GM18858 (cell line): ENCODE measurements at regions not wholly inside any gene's neighbourhood (a gene's known extent, or its start where the extent isn't known, plus 50 kb on each side); places are given as distances from the start of the nearest gene placed in this dataset.
"Not testable (repeated sequence)": the region's sequence is repeated elsewhere in the genome, so short reads cannot be mapped to it uniquely, and the experiment has no call there.

ENCODE experiments used
- ATAC-seq: cut with Tn5 transposase; IDR thresholded peaks from one replicate; pipeline ENCODE4 v1.9.1; 2021; ENCODE audit not compliant: unreplicated experiment

DNA sequence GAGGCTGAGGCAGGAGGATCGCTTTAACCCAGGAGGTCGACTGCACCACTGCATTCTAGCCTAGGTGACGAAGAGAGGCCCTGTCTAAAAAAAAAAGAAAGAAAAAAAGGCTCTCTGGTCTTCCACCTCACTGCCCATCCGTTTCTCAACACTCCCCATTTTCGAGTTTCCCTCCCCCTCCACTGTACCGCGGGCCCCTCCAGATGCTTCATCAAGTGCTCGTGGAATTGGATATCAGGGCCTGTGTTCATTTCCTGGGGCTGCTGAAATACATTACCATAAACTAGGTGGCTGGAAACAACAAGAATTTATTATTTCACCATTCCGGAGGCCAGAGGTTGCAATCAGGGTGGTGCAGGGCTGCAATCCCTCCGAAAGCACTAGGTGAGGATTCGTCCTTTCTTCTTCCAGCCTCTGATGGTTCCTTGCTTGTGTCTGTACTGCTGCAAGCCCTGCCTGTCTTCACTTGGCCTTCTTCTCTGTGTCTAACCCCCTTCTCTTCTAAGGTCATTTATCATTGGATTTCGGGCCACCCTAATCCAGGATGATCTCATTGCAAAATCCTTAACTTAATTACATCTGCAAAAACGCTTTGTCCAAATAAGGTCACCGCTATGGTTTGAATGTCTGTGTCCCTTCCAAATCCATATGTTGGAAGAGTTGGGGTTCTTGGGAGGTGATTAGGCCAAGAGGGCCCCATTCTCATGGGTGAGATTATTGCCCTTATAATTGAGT, 135.1 kb downstream of the CRLF3 start:
- not testable (repeated sequence) for ATAC-seq

DNA sequence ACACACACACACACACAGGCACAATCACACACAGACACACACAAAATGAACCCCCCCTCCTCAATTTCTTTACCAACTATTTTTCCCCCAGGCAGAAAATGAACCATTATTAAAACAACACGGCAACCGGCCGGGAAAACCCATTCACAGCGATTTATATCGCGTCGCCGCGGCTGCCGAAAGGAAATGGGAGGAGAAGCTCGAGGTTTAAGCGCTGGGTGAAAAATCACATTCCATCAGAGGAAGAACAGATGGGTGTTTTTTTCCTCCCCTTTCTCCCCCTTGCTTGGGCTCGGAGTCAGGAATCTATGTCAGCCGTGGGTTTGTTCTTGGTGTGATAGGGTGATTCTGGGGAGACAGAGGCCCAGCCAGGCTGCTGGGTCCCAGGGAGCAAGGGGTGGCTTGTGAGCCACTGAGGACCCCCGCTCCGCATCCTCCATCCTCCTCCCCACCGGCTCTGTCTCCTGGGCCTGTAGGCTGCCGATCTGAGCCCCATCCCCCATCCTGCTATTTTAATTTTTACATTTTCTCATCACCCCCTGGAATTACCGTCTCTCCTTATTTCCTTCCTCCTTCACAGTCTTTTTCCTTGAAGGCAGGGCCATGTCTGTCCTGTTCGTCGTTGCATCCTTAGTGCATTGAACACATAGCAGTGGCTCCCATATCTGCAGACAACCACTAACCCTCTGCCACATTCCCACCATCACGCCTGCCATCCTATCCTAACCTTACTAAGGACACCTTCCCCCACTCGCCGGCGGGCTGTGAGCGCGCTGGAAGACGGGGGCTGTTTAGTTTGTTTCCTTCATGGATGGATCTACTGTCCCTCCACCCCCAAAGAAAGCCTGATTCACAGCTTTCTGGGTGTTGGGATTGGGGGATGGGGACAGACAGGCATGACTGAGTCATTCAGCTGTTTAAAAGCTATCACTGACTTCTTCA, 137.7 kb downstream of the CRLF3 start:
- not testable (repeated sequence) for ATAC-seq

DNA sequence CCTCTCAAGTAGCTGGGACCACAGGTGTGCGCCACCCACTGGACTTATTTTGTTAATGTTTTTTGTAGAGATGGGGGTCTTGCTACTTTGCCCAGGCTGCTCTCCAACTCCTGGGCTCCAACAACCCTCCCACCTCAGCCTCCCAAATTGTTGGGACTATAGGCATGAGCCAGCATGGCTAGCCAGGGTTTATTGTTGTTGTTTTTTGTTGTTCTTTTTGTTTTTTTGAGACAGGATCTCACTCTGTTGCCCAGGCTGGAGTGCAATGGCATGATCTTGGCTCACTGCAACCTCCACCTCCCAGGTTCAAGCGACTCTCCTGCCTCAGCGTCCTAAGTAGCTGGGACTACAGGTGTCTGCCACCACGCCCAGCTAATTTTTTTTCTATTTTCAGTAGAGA, 142.2 kb downstream of the CRLF3 start:
- not testable (repeated sequence) for ATAC-seq

DNA sequence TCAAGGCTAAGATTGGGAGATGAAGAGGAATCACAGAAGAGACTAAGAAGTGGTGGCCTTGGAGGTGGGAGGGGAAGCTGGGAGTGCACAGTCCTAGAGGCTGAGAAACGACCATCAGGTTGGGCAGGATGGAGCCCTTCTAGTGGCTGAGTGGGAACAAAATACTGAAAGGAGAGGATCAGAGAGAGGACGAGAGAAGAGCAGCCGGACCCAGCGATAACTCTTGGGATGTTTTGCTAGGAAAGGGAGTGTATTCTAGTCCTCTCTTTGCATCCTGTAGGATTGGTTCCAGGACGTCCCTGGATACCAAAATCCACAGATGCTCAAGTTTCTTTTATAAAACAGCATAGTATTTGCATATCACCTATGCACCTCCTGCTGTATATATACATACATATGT, 143.8 kb downstream of the CRLF3 start:
- ATAC-seq: not testable (repeated sequence)

DNA sequence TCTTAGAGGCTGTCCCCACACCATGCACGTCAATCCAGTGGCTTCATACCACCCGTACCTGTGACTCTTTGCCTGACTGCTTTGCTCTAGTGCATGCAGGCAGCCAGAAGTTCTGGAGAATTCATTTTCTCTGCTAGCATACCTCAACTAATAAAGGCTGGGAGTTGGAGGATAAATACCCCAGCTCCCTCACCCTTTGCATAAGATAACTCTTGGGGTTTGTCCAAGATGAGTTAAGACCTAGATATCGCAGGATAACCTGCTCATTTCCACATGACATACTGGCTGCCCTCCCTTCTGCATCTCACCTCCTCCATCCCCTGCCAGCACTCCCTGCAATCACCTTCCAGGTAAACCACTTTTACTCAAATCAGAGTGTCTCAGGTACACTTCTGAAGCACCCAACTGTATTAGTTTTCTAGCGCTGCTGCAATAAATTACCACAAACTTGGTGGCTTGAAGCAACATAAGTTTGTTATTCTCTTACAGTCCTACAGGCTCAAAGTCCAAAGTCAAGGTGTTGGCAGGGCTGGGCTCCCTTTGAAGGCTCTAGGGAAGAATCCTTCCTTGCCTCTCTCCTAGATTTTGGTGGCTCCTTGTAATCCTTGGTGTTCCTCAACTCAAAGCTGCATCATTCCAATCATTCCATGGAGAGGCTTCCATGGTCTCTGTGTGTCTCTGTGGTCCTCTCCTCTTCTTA, 146.8 kb downstream of the CRLF3 start:
- no peak for ATAC-seq

DNA sequence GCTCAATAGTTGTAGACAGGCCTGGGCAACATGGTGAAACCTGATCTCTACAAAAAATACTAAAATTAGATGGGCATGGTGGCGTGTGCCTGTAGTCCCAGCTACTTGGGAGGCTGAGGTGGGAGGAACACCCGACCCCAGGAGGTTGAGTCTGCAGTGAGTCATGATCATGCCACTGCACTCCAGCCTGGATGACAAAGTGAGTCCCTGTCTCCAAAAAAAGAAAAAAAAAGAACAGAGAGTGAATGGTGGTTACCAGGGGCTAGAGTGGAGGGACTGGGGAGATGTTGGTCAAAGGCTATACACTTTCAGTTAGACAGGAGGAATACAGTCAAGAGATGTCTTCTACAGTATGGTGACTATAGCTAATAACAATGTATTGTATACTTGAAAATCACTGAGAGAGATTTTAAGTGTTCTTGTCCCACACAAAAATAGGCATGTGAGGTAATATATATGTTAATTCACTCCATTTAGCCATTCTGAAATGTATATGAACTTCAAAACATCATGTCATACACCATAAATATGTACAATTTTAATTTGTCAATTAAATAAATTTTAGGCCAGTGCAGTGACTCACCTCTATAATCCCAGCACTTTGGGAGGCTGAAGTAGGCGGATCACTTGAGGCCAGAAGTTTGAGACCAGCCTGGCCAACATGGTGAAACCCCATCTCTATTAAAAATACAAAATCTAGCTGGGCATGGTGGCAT, 148.6 kb downstream of the CRLF3 start:
- not testable (repeated sequence) for ATAC-seq

DNA sequence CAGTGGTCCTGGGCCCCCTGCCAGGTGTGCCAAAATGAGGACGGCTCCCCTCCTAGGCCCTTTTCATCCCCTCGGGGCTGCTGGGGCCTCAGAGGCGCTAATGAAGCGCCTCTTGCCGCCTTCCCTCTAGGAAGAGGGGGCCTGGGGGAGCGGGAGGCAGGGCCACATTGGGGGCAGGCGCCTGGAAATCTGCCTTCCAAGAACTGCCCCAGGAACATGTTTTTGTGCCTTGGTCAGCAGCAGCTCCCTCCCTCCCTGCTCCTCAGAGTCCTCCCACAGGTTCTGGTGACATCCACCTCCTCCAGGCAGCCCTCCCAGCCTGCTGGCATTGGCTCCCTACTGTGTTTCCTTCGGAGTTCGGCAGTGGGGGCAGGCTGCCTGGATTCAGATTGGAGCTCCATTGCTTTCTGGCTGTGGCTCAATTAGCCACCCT, 155.3 kb downstream of the CRLF3 start:
- not testable (repeated sequence) for ATAC-seq

DNA sequence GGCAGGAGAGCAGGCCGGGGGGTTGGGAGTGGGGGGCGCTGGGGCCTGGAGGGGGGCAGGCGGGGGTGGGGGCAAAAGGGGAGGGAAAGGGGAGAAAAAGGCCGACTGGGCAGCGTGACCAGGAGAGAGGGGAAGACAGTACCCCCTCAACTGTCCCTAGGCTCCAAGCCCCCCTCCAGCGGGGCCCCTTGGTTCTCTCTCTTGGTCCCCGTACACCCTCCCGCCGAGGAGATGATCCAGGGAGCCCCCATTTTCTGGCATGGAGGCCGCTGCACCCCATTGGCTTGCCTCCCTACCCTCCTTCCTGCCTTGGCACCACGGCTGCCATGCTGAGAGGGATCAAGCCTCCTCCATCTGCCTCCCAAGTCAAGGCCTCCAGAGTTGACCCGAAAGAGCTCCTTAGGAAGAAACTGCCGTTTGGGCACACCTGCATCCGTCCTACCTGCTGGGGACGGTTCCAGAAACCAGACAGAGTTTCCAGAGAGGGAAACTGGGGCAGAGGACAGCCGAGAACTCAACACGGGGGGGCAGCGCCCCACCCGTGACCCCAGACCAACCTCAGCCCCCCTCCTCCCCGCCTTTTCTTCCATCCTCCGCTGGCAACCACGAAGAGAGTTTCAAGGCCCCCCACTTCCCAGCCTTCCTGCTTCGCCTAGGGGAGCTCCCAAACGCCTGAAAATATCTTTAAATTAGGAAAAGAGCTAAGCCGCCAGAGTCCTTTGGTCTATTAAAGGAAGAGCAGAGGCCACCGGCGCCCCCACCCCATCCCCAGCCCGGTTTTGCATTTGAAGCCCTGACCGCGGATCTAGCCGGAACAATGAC, 155.9 kb downstream of the CRLF3 start:
- not testable (repeated sequence) for ATAC-seq

DNA sequence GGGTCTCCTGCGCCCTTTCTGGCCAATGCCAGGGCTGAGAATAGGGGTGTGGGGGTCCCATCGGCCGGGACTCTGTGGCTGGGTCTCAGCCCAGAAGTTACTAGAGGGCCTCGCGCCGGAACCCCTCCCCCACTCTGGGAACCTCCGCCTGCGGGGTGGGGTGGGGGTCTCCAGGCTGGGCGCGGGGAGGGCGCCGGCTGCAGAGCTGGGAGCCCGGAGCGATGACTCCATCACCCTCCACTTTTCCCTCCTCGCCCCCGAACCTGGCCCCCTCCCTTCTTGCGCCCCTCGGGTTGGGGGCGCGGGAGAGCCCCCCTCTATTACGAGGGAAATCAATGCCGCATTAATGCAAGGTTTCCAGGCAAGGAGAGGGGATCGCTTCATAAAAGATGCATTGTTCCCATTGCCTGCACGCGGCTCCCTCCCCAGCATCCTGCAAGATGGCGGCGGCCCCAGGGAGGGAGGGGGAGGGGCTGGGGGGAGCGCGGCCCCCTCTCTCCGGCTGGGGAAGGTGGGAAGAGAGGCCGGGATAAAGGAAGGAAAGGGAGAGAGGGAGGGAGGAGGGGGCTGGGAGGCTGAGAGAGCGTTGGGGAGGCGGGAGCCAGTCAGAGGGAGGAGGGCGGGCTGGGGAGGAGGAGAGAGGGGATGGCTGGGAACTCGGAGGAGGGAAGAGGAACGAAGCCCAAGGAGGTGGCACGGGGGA, 156.7 kb downstream of the CRLF3 start:
- not testable (repeated sequence) for ATAC-seq

DNA sequence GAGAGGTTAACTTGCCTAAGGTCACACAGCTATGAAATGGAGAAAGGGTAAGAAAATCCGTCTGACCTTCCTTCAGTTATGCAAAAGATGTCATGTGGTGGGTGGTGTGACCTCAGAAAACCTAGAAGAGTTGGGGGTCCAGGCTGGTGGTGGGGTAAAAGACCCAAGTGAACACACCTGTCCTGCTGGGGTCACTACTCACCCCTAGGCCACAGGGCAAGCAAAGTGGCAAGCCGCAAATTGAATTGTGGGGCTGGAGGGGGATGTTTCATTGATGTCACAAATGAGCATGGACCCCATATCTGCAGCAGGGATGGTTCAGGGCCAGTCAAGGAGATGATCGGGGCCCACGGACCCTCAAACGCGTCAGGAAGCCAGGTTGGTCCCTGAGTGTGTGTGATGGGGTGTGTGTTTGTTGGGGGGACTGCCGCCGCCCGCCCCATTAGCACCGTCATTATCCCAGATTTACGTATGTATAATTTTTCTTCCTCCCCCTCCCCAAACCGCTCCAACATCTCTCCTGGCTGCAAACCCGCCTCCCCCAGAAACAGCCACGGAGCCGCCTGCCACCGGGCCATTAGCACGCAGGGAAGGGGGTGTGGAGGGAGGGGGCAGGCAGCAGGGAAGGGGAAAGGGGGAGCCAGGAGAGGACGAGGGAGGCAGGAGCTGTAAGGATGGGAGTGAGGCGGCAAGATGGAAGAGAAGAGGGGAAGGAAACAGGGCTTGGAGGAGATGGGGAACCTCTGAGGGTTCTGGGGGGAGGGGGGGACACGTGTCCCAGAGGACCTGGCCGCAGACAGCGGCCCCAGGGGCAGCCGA, 157.4 kb downstream of the CRLF3 start:
- not testable (repeated sequence) for ATAC-seq

DNA sequence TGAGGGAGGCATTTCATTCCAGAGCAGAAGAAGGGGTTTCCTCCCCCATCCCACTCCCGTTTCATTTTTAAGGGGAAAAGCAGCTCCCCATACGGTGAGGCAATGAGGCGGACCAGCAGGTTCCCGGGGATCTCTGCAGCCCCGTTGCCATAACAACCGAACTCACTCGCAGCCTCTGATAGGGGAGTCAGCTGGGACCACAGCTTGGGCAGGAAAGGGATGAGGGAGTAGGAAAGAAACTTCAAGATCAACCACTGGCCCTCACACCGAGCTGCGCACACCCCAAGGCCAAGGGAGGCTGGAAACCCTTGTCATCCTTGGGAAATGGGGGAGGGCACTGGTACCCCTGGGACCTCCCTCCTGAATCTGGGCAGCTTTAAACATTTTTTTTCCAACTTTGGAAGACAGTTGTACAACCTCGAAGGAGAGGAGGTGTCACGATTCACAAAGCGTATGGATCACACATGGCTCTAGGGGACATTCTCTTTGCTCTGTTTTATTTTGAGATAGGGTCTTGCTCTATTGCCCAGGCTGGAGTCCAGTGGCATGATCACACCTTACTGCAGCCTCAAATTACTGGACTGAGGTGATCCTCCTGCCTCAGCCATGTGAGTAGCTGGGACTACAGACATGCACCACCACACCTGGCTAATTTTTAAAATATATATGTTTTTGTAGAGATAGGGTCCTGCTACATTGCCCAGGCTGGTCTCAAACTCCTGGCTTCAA, 160.6 kb downstream of the CRLF3 start:
- ATAC-seq: not testable (repeated sequence)

DNA sequence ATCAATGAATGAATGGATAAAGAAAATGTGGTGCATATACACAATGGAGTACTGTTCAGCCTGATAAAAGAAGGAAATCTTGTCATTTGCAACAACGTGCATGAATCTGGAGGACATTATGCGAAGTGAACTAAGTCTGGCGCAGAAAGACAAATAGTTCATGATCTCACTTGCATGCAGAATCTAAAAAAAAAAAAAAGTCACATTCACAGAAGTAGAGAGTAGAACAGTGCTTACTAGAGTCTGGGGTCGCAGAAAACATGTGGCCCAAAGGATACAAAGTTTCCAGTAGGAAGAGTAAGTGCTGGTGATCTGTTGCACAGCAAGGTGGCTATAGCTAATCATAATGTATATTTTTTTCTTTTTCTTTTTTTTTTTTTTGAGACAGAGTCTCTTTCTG, 167.3 kb downstream of the CRLF3 start:
- not testable (repeated sequence) for ATAC-seq

DNA sequence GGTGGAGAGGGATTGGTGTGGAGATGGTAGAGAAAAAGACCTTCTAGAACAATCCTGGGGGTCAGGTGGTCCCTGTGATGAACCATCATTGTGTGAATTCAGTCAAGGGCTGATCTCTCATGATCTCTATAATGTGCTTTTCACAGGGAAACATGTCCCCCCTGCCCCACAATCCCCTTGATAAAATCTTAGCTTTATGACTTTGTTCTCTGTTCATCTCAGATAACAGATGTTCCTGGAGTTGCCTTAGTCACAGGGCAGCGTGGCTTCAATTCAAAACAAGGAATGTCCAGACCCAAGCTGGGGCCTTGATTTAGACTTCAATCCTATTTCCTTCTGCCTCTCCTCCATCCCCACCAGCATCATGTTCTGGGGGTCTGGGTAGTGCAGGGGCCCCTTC, 171.5 kb downstream of the CRLF3 start:
- not testable (repeated sequence) for ATAC-seq

DNA sequence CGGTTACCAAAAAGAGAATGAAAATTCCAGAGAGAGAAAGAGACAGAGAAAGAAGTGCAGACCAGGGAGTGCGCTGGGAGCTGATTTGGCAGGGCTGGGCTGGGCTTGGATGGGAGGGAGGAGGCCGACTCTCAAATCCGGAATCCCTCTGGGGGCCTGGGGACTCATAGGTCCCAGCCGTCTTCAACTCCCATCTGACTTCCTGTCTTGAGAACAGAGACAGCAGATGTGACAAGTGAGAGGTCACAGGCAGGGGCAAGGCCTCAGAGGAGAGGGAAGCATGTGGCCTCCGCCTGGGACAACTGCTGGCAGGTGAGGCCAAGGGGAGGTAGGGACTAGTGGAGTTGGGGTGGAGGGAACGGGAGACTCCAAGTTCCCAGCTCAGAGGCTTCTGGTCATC, 172.9 kb downstream of the GOSR1 start:
- not testable (repeated sequence) for ATAC-seq

DNA sequence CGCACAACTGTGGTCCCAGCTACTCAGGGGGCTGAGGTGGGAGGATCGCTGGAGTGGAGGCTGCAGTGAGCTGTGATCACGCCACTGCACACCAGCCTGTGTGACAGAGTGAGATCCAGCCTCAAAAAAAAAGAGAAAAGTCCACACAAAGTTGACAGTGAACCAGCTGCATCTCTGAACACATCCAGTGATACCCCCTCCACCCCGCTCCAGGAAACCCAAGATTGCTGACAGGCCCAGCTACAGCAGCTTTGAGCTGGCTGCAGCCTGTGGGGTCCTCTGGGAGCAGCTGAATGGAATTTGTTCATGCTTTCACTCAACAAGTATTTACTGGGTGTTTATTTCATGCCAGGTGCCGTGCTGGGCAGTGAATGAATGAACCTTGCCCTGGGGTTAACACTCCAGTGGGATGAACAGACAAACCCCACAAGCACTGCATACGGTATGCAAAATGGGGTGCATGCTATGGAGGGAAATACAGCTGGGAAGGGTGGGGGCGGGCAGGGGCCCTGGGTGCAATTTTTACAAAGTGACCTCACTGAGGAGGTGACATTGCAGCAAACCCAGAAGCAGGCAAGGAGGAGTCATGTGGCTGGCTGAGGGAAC, 170.9 kb downstream of the GOSR1 start:
- ATAC-seq: not testable (repeated sequence)

DNA sequence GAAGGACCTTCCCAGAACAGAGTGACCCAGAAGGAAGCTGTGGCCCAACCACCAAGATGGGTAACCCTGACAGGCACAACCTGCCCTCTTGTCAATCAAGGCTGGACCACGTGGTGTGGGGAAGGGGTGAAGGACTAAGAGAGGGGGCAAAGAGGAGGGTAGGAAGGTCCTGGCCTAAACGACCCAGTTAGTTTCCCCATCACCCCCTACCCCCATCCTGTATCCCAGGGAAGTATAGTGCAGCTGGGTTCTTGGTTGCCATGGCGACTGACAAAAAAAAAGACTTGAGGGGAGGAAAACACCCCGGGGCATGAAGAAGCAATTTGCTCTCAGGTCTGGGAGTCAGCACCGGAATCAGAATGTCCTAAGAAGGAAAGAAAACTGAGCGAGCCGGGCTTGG, 168.7 kb downstream of the GOSR1 start:
- ATAC-seq: not testable (repeated sequence)

DNA sequence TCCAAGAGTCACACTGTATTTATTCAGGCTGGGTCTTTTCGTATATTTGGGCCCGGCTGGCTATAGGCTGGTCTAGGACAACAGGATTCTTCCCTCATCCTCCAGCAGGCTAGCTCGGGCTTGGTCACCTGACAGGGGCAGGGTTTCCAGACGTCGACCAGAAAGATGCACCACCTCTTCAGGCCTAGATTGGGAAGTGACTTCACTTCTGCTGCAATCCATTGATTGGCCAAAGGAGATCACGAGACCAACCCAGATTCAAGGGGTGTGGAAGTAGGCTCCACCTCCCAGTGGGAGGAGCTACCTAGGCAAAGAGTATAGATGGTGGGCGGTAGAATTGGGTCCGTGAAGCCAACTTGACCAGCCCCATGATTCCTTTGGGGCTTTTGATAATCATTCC, 167.5 kb downstream of the GOSR1 start:
- ATAC-seq: not testable (repeated sequence)
